OCI-LY7 (cell line): ENCODE measurements at regions not wholly inside any gene's neighbourhood (a gene's known extent, or its start where the extent isn't known, plus 50 kb on each side); places are given as distances from the start of the nearest gene placed in this dataset.
"Not testable (repeated sequence)": the region's sequence is repeated elsewhere in the genome, so short reads cannot be mapped to it uniquely, and the experiment has no call there.

ENCODE experiments used
- CTCF ChIP-seq: fragments of 200-600 bp; sonication (generic); conservative IDR thresholded peaks from 2 replicates; pipeline ENCODE4 v1.5.1; 2014; ENCODE audit warnings: mild to moderate bottlenecking, antibody characterized with exemption, low read length, moderate library complexity, mixed read lengths
- EZH2phosphoT487 ChIP-seq: fragments of 200-600 bp; sonication (generic); IDR thresholded peaks from 2 replicates; pipeline ENCODE4 v1.6.1; 2018; ENCODE audit warnings: low read depth, borderline replicate concordance, mild to moderate bottlenecking, mixed run types, antibody characterized with exemption, low read length, moderate library complexity, mixed read lengths

DNA sequence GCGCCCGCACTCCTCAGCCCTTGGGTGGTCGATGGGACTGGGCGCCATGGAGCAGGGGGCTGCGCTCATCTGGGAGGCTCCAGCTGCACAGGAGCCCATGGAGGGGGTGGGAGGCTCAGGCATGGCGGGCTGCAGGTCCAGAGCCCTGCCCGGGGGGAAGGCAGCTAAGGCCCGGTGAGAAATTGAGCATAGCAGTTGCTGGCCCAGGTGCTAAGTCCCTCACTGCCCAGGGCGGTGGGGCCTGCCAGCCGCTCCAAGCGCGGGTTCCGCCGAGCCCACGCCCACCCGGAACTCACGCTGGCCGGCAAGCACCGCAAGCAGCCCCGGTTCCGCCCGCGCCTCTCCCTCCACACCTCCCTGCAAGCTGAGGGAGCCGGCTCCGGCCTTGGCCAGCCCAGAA lies 508.2 kb upstream of the CYLC2 start:
- TF ChIP-seq CTCF, EZH2phosphoT487: not testable (repeated sequence)
